GM18520 (cell line): ENCODE measurements at regions not wholly inside any gene's neighbourhood (a gene's known extent, or its start where the extent isn't known, plus 50 kb on each side); places are given as distances from the start of the nearest gene placed in this dataset.
"Not testable (repeated sequence)": the region's sequence is repeated elsewhere in the genome, so short reads cannot be mapped to it uniquely, and the experiment has no call there.

Experiments
- ATAC-seq: cut with Tn5 transposase; IDR thresholded peaks from one replicate; pipeline ENCODE4 v1.9.1; 2021; ENCODE audit not compliant: unreplicated experiment

DNA sequence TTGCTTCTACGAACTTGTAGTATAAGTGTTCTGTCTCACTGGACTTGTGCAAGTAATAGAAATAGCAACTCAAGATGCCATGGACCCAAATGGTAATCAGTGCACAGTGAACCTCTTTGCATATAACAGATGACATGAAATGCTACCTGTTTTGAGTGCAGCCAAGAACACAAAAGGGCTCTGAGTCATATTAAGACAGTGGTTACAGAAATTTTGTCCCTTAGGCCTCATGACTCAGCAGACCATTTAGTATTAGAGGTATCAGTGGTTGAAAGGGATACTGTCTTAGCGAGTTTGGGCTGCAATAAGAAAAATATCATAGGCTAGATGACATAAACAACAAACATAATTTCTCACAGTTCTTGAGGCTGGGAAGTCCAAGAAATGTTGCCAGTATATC, 502.9 kb upstream of the PCDH10 start:
- peak; percentile 92 for ATAC-seq

- no peak for ATAC-seq
Observed at GRCh38 chr4:132651196-132651595, 497.9 kb upstream of the PCDH10 start.

- no peak for ATAC-seq
Observed at GRCh38 chr4:132660181-132660580, 488.9 kb upstream of the PCDH10 start.

DNA sequence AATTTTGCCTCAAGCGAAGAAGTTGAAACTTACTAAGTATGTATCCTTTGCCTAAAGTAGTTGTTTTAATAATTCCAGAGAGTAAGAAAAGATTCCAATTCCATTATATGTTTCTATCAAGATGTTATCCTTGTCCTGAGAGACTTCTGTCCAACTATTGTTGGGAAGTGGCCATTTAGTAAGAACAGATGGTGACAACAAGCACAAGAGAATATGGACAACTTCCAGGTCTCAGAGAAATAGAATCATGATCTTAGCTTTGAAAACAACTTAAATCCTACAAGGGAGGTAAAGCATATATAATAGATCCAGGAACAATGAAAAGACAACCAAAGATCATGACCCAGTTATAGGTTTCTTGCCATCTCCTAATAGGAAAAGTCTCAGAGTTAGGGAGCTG, 486.6 kb upstream of the PCDH10 start:
- ATAC-seq, result no peak

GRCh38 chr4:132669786-132670185, 479.3 kb upstream of the PCDH10 start:
- no peak for ATAC-seq

DNA sequence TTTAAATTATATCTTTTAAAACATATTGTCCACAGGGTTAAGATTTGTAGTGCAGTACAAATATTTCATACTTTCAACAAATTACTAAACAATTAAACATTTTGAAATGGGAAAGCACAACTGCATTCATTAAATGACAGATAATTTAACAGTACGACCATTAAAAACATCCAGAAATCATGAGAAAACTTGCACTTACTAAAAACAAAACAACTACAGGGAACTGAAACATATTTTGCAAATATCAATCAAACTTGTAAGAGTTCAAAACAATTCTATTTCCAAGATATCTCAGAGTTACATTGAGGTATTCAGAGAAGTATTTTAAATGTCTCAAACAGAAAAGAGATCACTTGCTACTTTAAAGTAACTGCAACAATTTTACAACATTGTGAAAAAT, 478.5 kb upstream of the PCDH10 start:
- no peak for ATAC-seq

DNA sequence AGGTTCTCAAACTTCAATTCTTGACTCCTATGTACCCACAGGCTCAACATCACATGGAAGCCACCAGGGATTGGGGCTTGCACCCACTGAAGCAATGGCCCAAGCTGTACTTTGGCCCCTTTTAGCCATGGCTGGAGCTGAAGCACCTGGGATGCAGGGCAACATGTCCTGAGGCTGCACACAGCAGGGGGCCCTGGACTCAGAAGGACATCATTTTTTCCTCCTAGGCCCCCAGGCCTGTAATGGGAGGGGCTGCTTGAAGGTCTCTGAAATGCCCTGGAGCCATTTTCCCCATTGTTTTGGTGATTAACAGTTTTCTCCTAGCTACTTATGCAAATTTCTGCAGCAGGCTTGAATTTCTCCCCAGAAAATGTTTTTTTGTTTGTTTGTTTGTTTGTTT, 465.1 kb upstream of the PCDH10 start:
- ATAC-seq, result no peak

DNA sequence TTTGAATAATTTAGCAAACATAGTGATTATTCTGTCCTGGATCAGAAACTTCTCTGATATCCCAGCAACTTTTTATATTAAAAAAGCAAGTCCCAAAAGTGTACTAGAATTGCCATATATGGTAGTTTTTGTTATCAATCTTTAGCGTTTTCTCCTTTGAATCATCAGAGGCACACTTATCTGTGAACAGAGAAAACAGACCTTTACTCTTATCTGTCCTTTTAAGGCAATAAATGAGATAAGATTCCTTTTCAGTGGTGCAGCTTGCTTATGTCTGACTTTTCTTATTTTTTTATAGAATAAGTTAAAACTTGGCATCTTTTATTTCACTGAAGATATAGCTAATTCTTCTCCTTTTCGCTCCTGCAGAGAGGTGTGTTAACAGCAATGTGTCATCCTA, 458.1 kb upstream of the PCDH10 start:
- ATAC-seq, result no peak

DNA sequence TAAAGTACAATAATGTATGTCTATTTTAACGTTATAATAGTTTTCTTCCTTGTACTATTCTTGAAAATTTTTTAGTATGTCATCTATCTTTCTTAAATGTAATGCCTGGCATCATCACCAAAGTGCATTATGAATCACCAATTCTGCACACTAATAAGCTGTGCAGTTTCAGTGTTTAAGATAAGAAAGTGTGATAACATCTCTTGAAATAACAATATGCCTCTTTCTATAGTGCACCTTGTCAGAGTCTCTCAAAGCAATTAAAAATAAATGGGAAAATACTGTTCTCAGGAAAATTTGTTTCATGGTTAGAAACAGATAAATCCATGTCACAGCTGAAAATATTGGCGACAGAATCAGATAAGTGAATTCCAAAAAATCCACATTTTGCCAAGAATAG, 457.4 kb upstream of the PCDH10 start:
- no peak for ATAC-seq

DNA sequence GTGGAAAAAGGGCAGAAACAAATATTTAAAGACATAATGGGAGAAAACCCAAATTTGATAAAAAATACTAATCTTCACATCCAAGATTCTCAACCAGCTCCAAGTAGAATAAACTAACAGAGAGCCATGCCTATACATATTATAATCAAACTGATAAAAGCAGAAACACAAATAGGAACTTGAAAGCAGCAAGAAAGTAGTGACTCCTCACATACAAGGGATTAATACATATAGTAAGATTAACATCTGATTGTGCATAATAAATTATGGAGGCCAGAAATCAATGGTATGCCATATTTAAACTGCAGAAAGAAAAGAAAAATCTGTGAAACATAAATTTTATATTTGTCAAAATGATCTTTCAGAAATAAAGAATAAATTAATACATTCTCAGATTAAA, 454.3 kb upstream of the PCDH10 start:
- no peak for ATAC-seq

DNA sequence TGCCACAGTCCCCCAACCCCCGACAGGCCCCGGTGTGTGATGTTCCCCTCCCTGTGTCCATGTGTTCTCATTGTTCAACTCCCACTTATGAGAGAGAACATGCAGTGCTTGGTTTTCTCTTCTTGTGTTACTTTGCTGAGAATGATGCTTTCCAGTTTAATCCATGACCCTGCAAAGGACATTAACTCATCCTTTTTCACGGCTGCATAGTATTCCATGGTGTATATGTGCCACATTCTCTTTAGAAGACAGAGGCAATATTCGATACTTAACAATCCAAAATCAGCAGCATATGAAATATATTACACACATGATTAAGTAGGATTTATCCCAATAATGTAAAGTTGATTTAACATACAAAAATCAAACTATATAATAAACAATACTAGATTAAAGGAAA, 451.6 kb upstream of the PCDH10 start:
- ATAC-seq, result not testable (repeated sequence)

DNA sequence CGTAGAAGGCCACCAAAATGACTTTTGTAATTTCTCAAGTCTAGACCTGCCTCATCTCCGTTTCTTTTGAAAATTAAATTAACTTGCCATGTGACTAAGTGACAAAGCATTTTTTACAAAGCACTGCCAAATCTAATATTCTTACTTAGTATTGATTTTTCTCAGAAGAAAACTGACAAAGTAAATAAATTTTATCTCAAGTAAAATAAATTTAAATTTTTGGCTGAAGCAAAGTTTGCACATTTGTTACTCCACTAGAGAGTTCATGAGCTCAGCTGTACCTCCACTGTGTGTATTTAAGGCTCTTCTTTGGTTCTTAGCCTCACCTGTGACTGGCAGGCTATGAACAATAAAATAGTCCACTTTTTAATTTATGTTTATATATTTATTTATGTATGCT, 441.1 kb upstream of the PCDH10 start:
- no peak for ATAC-seq

DNA sequence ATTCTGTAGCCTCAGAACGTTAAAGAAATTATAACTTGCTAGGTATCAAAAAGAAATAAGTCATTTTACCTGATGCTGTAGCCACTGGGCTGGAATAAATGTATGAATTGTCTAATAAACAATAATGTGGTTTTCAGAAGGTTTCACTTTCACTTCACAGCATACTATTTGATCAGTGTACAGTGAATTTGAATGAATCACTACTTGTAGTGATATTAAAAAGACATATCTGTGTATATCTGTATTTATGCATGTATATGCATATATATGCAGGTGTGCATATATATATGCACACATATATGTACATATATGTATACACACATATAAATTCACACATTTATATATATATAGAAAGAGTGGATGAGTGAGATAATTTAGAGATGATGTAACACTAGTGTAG, 440.0 kb upstream of the PCDH10 start:
- no peak for ATAC-seq

GRCh38 chr4:132710971-132711370, 438.1 kb upstream of the PCDH10 start:
- no peak for ATAC-seq

GRCh38 chr4:132737344-132737743, 411.8 kb upstream of the PCDH10 start:
- ATAC-seq, result no peak

GRCh38 chr4:132759199-132759780, 389.8 kb upstream of the PCDH10 start:
- no peak for ATAC-seq

- no peak for ATAC-seq
Observed at GRCh38 chr4:132763465-132763864, 385.6 kb upstream of the PCDH10 start.

DNA sequence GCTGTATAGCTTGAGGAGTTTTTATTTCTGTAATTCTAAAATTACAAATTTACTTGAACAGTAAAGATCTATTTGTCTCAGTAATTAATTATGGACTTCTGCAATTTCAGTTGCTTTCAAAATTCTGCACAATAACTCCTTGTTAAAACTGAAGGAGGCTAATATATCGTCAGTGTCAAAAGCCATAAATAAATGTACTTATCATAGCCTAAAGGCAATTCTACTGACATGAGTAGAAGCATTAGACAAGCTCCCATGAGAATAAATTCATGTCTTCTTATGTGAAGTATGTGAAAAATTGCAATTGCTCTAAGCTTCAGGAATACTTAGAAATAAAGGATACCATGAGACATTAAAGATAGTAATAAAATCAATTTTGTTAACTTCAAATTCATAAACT, 381.2 kb upstream of the PCDH10 start:
- ATAC-seq, result no peak

- ATAC-seq, result no peak
Observed at GRCh38 chr4:132770776-132771175, 378.3 kb upstream of the PCDH10 start.

DNA sequence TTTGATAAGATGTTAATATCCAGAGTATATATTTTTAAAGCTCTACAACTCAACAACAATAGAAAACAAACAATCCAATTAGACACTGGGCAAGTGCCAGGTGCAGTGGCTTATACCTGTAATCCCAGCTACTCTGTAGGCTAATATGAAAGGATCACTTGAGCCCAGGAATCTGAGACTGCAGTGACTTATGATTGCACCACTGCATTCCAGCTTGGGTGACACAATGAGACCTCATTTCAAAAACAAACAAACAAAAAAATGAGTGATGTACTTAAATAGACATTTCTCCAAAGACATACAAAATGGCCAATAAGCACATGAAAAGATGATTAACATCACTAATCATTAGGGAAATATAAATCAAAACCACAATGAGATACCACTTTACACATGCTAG, 356.8 kb upstream of the PCDH10 start:
- ATAC-seq, result no peak

DNA sequence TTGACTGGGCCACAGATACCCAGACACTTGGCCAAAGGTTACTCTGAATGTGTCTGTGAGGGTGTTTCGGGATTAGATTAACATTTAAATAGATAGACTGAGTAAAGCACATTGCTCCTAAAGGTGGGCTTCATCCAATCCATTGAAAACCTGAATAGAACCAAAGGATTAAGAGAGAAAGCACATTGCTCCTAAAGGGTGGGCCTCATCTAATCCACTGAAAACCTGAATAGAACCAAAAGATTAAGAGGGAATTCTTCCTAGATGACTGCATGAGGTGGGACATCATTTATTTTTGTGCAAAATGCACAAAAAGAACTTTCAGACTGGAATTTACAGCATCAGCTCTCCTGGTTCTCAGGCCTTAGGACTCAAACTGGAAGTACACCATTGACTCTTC, 351.2 kb upstream of the PCDH10 start:
- ATAC-seq, result no peak

GRCh38 chr4:132809298-132810032, 339.6 kb upstream of the PCDH10 start:
- ATAC-seq, result no peak

DNA sequence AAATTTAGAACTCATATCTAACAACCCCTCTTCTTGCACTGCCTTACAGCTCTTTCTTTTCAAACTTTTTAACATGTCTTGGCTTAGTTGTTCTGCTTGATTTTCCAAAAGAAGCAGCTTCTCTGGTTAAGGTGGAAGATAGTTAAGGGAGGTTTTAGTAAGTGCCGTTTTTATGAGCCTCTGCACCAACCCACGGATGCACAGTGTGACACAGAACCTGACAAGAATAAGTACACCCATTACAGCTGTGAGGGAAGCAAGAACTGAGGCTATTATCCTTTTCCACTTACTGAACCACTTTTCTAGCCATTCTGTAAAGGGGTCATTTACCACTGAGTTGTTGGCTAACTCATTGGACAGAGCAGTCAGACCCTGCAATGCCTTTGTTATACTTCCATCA, 336.0 kb upstream of the PCDH10 start:
- ATAC-seq, result not testable (repeated sequence)
